MM.1S (cell line): ENCODE measurements at regions not wholly inside any gene's neighbourhood (a gene's known extent, or its start where the extent isn't known, plus 50 kb on each side); places are given as distances from the start of the nearest gene placed in this dataset.

Source experiments
- EZH2 ChIP-seq: fragments of 300-600 bp; sonication (generic); optimal IDR thresholded peaks from 2 replicates; pipeline ENCODE3; 2017; ENCODE audit warnings: low read depth, mild to moderate bottlenecking, antibody characterized with exemption, low read length, mixed read lengths
- EZH2phosphoT487 ChIP-seq: fragments of 300-600 bp; sonication (generic); IDR thresholded peaks from 2 replicates; pipeline ENCODE4 v1.6.1; 2018; ENCODE audit warnings: antibody characterized with exemption, low read length
- TF ChIP-seq, protein P1 (sequence below): fragments of 300-600 bp; sonication (generic); IDR thresholded peaks from 2 replicates; pipeline ENCODE4 v1.5.1; 2016; ENCODE audit warnings: antibody characterized with exemption, low read length, mixed read lengths

DNA sequence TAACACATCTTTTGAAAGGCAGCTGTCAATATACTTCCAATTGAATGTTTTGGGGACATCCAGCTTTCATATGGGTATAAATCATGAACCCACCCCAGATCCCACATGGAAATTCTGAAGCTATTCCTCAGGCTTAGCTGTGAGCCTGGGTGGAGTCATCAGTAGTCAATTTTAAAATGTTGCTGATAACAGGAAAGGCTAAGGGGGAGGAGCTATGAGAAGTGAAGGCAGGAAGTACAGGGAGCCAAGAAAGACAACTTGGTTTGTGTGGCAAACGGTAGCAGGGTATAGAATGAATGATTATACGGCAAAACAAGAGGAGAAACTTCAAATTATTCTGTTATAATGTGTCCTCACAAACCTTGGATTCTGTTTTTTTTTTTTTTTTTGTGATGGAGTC is 108.6 kb downstream of the QPCT start:
- TF ChIP-seq, protein P1, sequence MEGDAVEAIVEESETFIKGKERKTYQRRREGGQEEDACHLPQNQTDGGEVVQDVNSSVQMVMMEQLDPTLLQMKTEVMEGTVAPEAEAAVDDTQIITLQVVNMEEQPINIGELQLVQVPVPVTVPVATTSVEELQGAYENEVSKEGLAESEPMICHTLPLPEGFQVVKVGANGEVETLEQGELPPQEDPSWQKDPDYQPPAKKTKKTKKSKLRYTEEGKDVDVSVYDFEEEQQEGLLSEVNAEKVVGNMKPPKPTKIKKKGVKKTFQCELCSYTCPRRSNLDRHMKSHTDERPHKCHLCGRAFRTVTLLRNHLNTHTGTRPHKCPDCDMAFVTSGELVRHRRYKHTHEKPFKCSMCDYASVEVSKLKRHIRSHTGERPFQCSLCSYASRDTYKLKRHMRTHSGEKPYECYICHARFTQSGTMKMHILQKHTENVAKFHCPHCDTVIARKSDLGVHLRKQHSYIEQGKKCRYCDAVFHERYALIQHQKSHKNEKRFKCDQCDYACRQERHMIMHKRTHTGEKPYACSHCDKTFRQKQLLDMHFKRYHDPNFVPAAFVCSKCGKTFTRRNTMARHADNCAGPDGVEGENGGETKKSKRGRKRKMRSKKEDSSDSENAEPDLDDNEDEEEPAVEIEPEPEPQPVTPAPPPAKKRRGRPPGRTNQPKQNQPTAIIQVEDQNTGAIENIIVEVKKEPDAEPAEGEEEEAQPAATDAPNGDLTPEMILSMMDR = no peak
- TF ChIP-seq EZH2 (no peak), EZH2phosphoT487 (no peak)
